ENCODE measurements at regions not wholly inside any gene's neighbourhood (a gene's known extent, or its start where the extent isn't known, plus 50 kb on each side); places are given as distances from the start of the nearest gene placed in this dataset.

DNA sequence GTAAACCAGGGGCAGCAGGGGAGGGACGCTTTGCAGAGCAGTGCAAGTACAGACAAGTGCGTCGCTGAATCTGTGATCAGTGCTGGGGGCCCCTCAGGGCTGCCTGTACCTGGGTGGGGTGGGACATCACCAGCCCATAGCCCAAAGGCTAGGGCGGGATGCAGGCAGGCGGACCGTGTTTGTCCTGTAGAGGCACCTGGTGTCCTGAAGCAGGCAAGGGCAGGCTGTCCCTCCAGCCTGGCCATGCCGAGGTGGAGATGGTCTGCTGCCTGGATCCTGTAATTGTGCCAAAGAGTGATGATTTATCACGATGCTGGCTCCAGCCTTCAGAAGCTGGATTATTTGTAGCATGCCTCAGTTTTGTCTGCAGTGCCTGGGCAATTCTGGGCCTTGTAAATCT lies 137.9 kb upstream of the GSE1 start:
- no peak for DNase-seq (ENCODE audit: low read depth)

DNA sequence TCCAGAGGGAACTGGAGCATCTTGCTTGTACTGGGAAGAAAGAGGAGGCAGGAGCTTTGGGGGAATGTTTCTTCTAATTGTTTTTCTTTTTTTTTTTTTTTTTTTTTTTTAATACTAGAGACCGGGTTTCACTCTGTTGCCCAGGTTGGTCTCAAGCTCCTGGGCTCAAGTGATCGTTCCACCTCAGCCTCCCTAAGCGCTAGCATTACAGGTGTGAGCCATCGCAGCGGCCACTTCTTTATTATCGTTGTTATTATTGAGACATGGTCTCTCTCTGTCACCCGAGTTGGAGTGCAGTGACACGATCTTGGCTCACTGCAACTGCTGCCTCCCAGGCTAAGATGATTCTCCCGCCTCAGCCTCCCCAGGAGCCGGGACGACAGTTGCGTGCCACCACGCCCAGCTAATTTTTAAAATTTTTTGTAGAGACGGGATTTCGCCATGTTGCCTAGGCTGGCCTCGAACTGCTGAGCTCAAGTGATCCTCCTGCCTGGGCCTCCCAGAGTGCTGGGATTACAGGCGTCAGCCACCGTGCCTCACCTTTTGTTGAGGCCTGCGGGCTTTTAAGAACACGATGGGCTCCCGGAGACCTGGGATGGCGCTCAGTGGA lies 137.3 kb upstream of the GSE1 start:
- DNase-seq (ENCODE audit: low read depth): no peak

GRCh38 chr16:85476389-85476788 lies 136.7 kb upstream of the GSE1 start:
- no peak for DNase-seq (ENCODE audit: low read depth)

DNA sequence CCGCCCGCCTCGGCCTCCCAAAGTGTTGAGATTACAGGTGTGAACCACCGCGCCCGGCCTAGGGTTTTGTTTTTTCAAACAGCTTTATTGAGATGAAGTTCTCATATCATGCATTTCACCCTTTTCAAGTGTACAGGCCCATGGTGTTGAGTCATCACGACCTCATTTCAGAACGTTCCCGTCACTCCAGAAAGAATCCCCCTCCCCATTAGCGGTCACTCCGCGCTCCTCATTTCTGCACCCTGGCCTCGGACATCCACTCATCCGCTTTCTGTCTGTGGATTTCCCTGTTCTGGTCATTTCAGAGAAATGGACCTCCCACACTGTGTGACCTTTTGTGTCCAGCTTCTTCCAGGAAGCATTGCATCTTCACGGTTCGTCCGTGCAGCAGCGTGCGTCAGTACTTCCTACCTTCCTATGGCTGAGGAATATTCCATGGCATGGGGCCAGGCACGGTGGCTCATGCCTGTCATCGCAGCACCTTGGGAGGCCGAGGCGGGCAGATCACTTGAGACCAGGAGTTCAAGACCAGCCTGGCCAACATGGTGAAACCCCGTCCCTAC lies 135.2 kb upstream of the GSE1 start:
- DNase-seq (ENCODE audit: low read depth): no peak

DNA sequence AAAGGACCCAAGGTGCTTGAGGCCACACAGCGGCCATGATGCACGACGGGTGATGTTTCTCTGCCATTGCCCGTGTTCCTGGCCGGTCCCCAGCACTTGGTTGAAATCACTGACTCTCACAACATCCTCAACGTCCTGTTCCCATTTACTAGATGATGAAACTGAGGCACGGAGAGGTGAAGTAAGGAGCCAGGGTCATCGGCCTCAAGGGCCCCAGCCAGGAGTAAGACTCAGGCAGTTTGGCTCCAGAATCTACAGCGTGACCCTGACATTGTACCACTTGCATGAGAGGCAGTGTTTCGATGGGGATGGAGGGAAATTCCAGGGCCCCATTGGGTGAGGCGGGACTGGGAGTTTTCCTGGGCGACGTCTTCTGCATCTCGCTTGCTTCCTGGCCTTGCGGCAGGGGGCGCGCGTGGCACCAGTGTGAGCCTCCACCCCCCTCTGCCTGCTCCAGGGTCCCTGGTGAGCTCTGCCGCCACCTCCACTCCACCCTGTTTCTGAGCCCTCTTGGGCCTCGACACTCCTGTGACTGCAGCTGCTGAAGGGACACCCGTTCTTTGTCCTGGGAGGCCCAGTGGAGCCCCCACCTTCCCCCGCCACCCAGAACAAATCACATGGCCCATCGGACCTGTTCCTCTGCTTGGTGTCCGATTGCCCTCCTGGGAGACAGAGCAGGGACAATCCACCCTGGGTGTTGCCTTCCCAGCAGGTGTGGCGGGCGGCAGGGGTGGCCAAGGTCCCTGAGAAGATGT lies 133.0 kb upstream of the GSE1 start:
- DNase-seq (ENCODE audit: low read depth): no peak

DNA sequence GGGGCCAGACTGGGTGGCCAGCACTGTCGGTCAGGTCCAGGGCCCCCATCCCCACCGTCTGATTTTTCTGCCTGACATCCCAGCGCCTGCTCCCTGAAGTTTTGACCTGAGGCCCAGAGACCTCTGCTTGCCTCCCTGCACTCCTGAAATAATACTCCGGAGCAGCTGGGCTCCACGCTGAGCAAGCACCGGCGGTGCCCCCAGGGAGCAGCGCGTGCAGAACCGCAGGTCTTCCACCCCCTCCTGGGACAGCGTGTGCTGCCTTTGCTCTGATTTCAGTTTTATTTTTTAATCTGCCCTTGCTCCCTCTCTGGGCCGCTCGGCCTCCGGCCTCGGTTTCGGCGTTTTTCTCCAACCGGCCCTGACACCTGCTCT lies 132.4 kb upstream of the GSE1 start:
- no peak for DNase-seq (ENCODE audit: low read depth)

DNA sequence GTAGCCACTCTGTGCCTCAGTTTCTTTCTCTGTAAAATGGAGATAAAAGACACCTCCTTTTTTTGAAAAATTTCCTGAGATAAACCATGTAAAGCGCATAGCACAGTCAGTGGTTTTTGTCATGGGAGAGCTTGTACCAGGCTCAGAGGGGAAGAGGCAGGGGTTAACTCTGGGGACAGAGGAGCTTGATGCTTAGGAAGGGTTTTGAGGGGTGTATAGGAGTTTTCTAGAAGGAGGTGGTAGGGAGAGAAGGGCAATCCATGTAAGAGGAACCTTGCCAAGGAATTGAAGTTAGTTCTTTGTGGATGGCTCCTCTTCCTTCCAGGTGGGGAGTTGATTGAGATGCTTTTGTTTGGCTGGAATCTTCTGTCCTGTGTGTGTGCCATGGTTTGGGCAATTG lies 131.9 kb upstream of the GSE1 start:
- no peak for DNase-seq (ENCODE audit: low read depth)

DNA sequence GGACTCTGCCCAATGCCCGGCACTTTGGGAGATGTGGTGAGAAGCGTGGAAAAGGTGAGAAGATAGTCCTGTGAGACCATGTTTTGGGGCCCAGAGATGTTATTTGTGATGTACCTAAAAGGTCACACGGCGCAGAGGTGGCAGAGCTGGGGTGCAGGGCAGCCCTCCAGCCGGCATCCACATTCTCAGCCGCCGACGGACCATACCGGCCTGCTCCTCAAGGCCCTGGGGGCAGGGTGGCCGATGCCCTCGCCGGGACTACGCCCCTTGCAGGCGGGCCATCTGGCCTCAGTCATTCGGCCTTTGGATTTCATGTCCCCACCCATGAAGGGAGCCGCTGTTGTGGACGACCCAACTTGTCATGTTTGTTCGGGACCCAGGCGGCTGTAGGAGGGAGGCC lies 131.4 kb upstream of the GSE1 start:
- no peak for DNase-seq (ENCODE audit: low read depth)

DNA sequence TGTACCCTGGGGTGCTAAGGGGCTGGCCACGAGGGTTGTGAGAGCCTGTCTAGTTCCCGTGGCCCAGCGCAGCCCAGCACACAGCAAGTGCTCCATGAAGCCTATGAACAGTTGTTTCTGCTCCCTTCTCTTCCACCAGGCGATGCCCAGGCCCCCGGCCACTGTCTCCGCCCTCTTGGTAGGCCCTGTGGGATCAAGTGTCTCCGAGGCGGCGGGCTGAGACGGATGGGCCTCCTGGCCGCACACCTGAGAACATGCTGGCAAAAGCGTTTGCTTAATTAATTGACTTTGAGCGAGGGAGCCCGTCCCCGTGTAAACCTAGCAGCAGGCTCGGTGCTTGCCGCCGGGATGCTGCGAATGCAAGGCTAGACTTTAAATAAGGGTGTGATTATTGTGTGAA lies 129.7 kb upstream of the GSE1 start:
- no peak for DNase-seq (ENCODE audit: low read depth)

GRCh38 chr16:85484347-85485300 lies 128.5 kb upstream of the GSE1 start:
- DNase-seq (ENCODE audit: low read depth): no peak

DNA sequence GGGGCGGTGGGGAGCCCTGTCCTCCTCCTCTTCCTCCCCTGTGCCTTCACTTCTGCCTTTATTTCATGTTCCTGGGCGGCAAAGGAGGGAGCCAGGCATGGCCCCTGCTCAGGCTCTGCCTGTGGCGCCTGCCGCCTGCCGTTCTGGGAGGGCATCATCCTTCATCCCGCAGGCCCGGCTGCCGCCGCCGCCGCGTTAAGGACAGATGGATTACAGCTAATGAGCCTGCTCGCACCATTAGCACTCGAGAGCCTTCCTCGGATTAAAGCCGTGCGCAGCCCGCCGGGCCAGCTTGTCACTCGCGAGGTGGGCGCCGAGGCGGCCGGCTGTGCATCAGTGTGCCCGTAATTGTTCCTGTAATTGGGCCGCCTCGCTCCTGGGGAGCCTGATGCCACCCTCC lies 127.7 kb upstream of the GSE1 start:
- DNase-seq (ENCODE audit: low read depth): no peak

DNA sequence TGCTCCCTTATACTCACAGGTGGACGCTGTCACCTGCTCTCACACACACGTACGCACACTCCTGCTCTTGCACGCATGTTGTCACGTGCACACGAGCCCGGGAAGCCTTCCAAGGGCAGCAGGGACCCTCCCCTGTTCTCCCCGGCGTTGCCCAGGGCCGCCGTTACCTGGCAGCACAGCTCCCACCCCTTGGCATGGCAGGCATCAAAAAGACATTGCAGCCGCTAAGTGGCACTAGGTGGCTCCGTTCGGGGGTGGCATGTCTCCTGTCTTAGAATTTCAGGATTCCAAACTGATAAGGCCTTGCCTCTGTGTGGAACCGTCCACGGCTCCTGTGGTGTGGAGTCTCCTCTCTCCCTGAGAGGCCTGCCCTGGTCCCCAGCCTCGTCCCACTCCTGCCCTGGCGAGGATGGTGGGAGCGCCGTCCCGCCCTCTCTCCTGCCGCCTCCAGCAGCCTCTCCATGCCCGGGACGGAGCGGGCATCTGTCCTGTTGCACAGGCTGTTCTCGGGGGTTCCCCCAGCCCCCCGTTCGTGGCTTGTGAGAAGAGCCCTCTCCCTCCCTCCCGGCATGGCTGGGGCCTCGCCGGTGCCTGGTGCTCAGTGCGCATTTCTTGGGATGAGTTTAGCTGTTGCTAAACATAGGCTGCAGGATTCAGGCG lies 126.7 kb upstream of the GSE1 start:
- DNase-seq (ENCODE audit: low read depth): no peak

GRCh38 chr16:85488414-85488813 lies 124.7 kb upstream of the GSE1 start:
- no peak for DNase-seq (ENCODE audit: low read depth)

DNA sequence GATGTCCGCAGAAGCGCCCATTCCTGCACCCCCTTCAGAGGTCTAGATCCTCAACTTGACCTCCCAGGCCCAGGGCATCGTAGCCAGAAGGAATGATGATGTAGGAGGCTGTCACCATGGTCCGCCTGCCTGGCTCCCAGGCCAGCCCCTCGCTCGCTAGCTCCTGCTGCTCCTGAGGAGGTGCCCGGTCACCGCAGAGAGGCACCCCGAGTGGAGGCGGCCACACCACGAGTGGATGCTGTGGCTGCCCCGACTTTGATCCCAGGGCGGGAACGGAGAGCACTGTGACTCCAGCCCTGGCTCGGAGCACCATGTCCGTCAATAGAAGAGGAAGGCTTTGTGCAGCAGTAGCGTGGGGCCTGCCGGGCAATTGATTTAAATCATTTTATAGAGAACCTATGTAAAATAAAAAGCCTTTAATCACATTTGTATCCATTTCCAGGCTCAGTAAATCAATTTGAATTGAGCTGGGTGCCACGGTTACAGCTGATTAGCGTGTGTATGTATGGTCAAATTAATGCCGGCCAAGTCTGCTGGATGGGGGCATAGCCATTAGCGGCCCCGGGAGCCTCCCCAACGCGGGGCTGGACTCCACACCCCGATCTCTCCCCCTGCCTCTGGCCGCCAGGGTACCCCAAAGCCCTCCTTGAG lies 122.6 kb upstream of the GSE1 start:
- DNase-seq (ENCODE audit: low read depth): no peak

DNA sequence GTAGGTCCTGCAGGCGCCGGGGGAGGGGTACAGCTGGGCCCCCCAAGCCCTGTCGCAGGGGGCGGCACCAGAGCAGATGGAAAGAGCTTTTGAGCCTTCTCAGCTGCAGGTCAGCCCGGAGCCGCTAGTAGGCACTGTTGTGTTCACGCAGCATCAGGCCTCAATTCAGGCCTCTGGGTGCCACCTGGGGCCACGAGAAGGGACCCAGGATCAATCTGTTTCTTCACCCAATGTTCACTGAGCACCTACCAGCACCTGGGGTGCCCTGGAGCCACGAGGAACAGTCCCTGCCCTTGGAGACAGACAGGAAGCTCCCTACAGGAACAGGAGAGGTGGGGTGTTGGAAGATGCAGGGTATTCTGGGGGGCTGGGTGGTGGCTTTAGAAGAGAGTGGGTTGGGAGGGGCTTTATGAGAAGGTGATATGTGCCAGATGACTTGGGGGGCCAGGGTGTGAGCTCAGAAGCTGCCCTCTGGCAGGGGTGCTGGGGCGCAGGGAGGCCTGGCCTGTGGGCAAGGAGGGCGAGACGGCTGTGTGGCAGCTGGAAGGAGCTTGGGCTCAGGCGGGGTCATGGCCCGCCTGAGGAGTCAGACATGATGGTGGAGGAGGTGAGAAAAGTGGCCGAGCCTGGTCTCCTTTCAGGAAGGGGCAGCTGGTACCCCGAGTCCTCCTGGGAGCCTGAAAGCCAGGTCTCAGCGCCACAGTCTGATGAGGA lies 121.9 kb upstream of the GSE1 start:
- no peak for DNase-seq (ENCODE audit: low read depth)

GRCh38 chr16:85491798-85492294 lies 121.3 kb upstream of the GSE1 start:
- DNase-seq (ENCODE audit: low read depth): no peak

DNA sequence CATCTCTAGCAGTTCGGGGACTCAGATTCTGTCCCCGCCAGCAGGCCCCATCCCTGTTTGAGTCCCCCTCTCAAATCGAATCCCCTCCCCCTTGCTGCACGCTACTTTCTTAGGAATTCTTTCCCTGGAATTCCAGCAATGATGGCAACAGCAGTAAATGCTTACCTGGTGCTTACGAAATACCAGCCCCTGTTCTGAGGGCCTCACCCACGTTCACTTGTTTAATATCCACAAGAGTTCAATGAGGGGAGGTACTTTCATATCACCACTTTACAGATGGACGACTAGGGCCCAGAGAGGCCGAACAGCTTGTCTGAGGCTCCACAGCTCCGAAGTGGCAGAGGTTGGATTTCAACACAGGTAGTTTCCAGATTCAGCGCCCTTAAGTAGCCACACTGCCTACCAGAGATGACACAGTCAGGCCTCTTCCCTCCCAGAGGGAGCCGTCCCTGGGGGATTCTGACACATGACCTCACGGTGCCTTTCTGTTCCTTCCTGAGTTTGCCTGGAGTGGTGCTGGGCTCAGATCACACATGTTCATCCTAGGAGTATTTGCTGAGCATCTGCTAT lies 120.7 kb upstream of the GSE1 start:
- no peak for DNase-seq (ENCODE audit: low read depth)

- no peak for DNase-seq (ENCODE audit: low read depth)
Observed at GRCh38 chr16:85494315-85494714, 118.8 kb upstream of the GSE1 start.

DNA sequence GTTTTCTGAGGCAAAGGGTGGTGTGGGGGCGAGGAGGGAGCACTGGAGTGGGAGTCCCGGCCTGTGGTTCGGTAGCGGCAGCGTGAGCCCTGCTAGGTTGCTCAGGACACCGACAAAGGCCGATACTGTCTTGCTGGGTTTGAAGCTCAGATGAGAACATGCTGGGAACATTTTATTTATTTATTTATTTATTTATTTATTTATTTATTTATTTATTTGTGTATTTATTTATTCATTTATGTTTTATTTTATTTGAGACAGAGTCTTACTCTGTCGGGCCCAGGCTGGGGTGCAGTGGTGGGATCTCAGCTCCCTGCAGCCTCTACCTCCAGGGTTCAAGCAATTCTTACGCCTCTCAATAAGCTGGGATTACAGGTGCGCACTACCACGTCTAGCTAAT lies 117.9 kb upstream of the GSE1 start:
- DNase-seq (ENCODE audit: low read depth): no peak

GRCh38 chr16:85495823-85496538 lies 117.1 kb upstream of the GSE1 start:
- DNase-seq (ENCODE audit: low read depth): no peak

All from fibroblast of the conjunctiva (primary cell).